NCI-H1048 (cell line): ENCODE measurements at regions not wholly inside any gene's neighbourhood (a gene's known extent, or its start where the extent isn't known, plus 50 kb on each side); places are given as distances from the start of the nearest gene placed in this dataset.
"Not testable (repeated sequence)": the region's sequence is repeated elsewhere in the genome, so short reads cannot be mapped to it uniquely, and the experiment has no call there.

Experiments used
- DNase-seq: peaks from one replicate; lab custom pipeline; 2025; lab: John Stamatoyannopoulos, UW

GRCh38 chr12:61282790-61283575 lies 977.2 kb upstream of the USP15 start:
- no peak for DNase-seq

DNA sequence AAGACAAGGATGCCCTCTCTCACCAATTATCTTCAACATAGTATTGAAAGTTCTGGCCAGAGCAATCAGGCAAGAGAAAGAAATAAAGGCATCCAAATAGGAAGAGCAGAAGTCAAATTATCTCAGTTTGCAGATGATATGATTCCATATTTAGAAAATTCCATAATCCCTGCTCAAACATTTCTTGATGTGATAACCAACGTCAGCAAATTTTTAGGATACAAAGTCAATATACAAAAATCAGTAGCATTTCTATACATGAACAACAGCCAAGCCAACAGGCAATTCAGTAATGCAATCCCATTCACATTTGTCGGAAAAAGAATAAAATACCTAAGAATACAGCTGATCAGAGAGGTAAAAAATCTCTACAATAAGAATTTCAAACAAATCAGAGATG lies 969.7 kb upstream of the USP15 start:
- DNase-seq = no peak

- no peak for DNase-seq
Measured at GRCh38 chr12:61291647-61292046, 968.6 kb upstream of the USP15 start.

DNA sequence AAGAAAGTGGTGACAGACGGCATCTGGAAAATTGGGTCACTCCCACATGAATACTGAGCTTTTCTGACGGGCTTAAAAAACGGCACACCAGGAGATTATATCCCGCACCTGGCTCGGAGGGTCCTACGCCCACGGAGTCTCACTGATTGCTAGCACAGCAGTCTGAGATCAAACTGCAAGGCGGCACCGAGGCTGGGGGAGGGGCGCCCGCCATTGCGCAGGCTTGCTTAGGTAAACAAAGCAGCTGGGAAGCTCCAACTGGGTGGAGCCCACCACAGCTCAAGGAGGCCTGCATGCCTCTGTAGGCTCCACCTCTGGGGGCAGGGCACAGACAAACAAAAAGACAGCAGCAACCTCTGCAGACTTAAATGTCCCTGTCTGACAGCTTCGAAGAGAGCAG lies 966.2 kb upstream of the USP15 start:
- not testable (repeated sequence) for DNase-seq

GRCh38 chr12:61301817-61302216 lies 958.4 kb upstream of the USP15 start:
- DNase-seq = no peak

GRCh38 chr12:61302282-61302681 lies 957.9 kb upstream of the USP15 start:
- no peak for DNase-seq

GRCh38 chr12:61308220-61308619 lies 952.0 kb upstream of the USP15 start:
- no peak for DNase-seq

DNA sequence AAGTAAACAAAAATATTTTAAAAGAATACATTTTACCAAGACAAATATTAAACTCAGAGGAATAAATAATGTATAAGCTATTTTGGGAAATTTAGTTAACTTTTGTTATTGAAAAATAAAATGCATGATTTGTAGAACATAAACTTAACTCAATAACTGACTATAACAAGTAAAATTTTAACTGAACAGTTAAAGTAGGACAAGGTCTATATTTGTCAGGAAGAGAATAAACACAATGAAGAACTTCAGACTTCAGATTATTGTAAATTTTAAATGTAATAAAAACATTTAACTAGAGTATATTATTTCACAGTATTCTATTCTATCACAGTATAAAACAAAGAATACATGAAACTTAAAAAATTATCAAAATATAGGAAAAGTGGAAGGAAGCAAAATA lies 948.8 kb upstream of the USP15 start:
- no peak for DNase-seq

- DNase-seq = no peak
Measured at GRCh38 chr12:61348871-61349270, 911.3 kb upstream of the USP15 start.

- no peak for DNase-seq
Measured at GRCh38 chr12:61355105-61355504, 905.1 kb upstream of the USP15 start.

- no peak for DNase-seq
Measured at GRCh38 chr12:61356485-61356884, 903.7 kb upstream of the USP15 start.

- no peak for DNase-seq
Measured at GRCh38 chr12:61357496-61357895, 902.7 kb upstream of the USP15 start.

DNA sequence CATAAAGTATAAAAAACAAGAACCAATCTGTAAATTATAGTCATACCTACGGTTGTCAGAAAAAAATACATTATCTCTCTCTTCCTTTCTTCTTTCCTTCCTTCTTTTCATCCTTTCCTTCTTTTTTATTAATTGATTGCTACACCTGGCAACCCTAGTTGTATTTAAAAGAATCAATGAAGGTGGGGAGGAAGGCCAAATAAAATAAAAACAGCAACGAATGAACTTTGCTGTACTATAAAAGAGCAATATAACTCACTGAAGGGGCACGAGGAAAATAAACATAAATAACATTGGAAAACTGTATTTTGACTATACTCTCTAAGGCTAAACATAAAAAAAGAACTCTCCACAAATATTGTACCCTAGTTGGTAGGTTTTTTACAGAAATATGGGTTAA lies 898.2 kb upstream of the USP15 start:
- DNase-seq = no peak

GRCh38 chr12:61365001-61365400 lies 895.2 kb upstream of the USP15 start:
- DNase-seq = no peak

- DNase-seq = no peak
Measured at GRCh38 chr12:61367281-61367785, 892.9 kb upstream of the USP15 start.

- no peak for DNase-seq
Measured at GRCh38 chr12:61369241-61369910, 890.8 kb upstream of the USP15 start.

DNA sequence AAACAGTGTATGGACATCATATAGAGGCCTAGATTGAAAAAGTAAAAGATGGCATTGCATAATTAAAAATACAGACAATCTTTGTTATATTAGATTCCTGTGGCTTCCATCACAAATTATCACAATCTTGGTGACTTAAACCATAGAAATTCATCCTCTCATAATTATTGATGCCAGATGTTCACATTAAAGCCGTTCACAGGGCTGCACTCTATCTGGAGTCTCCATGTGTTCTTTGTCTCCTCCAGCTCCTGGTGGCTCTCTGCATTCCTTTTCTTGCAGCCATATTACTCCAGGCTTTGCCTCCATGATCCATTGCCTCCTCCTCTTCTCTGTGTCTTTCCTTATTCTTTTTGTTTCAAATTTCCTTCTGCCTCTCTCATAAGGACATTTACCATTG lies 875.7 kb upstream of the USP15 start:
- no peak for DNase-seq

GRCh38 chr12:61385771-61386170 lies 874.4 kb upstream of the USP15 start:
- no peak for DNase-seq

- no peak for DNase-seq
Measured at GRCh38 chr12:61397668-61398067, 862.5 kb upstream of the USP15 start.

DNA sequence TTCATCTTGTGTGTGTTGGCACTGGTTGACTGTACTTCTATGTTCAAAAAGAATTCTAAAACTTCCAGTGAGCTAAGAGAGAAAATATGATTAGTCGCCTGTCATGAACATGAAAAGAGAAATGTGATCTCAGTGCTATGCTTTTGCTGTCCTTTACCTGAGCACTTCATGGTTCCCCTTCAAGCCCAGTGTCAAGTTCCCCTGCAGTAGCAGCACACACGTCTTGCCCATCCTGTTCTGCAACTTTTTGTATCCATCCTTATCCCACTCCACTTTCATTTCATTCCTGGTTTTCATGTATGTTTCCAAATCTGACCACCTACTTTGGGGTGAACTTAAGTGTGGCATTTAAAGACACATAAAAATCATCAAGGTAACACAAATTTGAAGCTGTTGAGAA lies 848.0 kb upstream of the USP15 start:
- DNase-seq = no peak

DNA sequence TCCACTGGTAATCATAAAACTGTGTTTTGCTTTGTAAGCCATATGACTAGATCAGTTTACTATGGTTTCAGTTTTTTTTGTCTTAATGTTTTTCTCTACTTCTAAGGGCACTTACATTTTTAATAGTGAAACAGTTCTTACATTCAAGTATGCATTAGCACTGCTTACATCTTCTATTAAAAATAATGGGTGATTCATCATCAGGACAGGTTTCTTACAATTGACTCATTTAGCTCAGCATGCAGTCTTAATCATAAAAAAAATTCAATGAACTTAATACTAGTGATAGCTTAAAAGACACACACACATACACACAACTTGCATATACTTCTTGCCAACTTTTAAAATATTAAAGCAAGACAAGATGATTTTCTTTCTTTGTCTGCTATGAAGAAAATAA lies 845.7 kb upstream of the USP15 start:
- no peak for DNase-seq

DNA sequence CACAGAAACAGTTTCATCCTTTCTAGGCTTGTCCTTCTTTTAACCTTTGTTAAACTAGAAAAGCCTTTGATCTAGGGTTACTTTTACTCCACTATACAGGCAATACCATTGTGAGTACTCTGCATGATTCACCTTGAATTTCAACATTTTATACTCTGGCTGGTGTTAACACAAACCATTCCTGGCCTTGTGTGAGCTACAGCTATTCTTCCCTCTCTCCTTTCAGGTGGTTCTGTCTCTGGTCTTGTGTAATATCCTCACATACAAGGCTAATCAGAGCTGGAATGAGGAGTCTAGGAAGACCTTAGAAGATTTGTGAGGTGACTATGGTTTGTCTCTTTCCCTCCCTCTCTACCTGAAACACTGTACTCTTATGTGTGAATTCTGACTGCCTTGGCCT lies 837.4 kb upstream of the USP15 start:
- DNase-seq = no peak

DNA sequence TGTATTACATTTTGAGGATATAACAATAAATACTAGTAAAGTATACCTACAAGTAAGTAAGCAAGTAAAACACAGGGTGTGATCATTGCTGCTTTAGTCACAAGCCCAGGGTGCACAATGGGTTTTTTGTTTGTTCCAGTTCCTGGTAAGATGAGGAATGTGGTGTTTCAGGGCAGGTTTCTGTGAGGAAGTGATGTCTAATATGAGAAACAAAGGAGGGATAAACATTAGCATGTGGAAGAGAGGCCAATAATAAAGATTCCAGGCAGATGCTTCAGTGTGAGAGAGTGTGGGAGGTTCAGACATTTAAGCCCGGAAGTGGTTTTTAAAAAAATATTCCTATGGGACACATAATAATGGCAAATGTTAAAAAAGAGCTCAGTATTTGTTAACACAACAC lies 808.1 kb upstream of the USP15 start:
- no peak for DNase-seq

DNA sequence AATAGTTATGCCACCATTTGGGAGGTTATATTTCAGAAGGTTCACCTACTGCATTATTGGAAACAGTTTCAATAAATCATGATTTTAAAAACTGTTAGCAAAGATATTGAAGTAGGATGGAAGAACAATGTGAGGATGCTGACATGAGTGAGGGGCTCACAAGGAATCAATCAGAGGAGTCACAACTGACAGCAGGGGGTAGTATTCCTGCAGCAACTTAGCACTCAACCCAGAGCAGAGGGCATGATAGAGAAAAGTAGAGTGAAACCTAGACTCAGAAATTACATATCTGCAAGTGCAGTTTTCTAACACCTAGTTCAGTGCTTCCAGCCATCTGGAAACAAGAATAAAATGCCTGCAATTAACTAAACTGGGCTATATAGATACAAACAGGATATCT lies 772.5 kb upstream of the USP15 start:
- no peak for DNase-seq
